Activated CD8-positive, alpha-beta memory T cell treated with anti-CD3 and anti-CD28 coated beads, Interleukin-2, amount 50 U/mL, for 24 hours (primary cell): ENCODE measurements at regions not wholly inside any gene's neighbourhood (a gene's known extent, or its start where the extent isn't known, plus 50 kb on each side); places are given as distances from the start of the nearest gene placed in this dataset.

Experiments used
- DNase-seq: peaks from one replicate; pipeline ENCODE4 v3.0.0-alpha.2; 2020; ENCODE audit errors: extremely low read depth

DNA sequence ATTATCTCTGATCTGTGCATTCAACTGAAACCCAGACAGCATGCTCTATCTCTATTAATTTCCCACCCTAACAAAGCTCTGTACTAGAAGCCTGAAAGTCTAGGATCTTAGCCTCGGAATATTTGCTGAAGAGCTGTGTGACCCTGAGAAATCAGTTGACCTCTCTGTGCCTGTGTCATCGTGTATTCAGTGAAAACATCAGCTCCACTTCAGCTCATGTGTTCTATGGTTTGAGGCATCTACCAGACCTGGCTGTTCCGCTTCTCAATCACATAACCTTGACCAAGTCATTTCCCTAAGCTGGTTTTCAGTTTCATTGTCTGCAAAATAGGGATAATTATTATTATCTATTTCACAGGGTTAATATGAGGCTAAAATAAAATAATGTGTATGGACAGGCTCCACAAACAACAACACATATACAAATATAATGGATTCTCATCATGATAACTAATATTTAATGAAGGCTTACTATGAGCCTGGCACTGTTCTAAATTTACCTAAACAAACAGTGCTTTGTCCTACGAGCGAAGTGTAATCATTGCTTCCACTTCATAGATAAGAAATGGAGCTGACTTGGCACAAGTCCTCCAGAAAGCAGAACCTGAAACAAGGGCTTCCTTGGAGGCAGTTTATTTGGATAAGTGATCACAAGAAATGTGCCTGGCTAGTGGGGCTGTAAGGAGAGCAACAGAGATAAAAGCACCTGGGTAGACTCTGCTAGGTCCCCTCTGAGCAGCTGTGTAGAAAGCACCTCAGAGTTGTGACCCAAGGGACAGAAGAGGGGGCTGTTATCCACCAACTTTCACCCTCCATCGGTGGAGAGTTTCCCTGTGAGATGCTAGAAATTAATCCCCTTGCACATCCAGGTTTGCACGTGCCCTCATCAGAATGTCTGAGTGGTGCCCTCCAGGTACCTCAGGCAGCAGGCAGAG lies 356.9 kb downstream of the RAB28 start:
- no peak for DNase-seq

DNA sequence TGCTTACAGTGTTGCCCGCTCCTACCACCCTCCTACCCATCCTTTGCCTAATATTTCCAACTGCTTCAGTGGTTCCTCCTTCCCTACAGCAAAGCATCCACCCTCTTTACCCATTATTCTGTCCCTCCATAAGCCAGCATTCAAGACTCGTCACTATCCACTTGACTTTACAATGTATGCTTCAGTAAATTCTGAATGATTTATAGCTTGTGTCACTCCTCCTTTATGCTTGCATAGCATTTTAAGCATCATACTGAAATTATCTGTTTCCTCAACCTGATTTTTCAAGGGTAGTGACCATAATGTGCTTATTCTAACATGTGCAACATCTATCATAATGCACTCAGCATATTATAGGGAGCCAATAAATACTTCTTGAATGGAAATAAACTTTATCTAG lies 365.5 kb downstream of the RAB28 start:
- no peak for DNase-seq

- no peak for DNase-seq
These were observed 367.0 kb downstream of the RAB28 start for GRCh38 chr4:13117185-13117584.

DNA sequence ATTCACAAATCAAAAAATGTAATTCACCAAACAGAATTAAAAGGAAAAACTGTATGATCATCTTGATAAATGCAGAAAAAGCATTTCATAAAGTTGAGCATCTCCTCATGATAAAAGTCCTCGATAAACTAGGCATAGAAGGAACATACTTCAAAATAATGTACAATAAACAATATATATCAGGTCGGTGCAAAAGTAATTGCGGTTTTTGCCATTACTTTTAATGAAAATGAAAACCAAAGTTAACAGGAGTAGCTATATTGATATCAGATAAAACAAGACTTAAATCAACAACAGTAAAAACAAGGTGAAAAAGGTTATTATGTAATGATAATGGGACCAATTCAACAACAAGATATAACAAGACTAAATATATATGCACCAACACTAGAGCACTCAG lies 372.1 kb downstream of the RAB28 start:
- DNase-seq, result no peak

- no peak for DNase-seq
These were observed 374.6 kb downstream of the RAB28 start for GRCh38 chr4:13109536-13109935.

GRCh38 chr4:13108096-13108495 lies 376.0 kb downstream of the RAB28 start:
- DNase-seq, result no peak

DNA sequence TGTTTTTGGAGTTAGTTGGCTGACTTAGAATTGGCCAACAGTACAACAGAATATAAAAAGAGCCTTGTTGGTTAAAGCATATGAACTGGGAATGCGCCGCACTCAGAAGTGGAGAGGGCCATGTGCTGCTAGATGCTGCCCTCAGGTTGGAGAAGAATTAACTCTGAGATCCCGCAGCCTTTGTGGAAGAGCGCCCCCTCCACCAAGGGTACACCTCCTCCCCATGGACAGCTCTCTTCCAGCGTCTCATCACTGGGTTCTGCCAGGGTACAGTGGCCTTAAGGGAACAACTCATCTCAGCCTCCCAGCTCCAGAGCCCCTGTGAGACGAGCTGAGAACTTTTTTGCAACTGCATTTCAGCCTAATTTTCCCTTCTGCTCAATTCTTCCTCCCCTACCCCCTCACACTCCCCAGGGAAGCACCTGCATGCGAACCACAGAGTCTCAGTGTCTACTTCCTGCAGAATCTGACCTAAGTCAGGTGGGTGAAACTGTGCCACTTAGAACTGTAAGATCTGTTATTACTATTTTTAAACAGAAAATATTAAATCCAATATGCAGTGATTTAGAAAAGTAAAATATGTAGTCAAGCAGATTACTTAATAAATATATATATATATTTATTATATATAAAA lies 380.6 kb downstream of the RAB28 start:
- no peak for DNase-seq

GRCh38 chr4:13102092-13102742 lies 381.9 kb downstream of the RAB28 start:
- no peak for DNase-seq

DNA sequence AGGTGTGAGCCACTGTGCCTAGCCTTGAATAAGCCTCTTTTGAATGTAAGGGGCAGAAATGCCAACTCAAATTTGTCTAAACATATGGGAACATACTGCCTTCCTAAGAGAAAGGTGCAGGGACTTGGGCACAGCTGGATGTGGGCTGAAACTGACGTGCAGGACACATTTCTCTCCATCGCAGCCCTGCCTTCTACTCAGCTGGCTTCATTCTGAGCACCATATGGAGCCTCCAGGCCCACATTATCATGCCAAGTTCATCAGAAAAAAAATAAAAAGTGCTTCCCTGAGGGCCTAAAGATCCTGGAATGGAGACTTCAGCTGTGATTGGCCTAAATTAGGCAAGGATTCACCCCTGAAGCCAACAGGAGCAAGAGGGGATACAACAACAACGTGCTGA lies 386.2 kb downstream of the RAB28 start:
- no peak for DNase-seq

- no peak for DNase-seq
These were observed 388.4 kb downstream of the RAB28 start for GRCh38 chr4:13095722-13096121.

- DNase-seq, result no peak
These were observed 391.0 kb downstream of the RAB28 start for GRCh38 chr4:13093170-13093569.

DNA sequence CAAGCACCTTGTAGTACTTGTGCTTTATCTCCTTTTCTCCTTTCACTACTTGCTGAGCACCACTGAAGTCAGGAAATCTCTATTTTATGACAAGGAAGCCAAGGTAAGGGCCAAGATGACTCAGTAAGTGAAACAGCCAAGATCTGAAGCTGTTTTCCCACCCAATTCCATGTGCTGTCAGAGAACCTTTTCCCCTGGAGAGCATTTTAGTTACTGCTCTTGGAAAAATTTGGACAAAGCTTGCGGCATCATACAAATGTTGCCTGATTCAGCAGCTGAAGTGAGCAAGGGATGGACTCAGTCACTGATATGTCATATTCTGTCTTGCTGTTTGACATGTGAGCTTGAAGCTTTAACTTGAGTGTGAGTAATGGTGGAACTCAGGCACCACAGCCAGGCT lies 391.4 kb downstream of the RAB28 start:
- no peak for DNase-seq

DNA sequence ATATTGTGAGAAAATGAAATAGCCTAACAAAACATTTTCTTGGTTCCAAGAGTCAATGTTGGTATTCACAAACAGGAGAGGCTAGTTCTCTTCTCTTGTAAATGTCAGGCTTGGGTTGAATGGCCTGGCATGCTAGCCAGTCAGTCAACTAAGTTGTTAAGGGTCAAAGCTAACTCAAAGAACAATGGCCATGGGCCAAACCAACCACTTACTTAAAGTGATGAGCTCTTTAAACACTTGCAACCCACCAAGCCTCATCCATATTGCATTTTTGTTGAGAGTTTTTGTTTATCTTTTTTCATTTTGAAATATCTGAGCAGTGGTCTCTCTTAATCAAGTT lies 394.5 kb downstream of the RAB28 start:
- DNase-seq, result no peak

- DNase-seq, result no peak
These were observed 395.1 kb downstream of the RAB28 start for GRCh38 chr4:13088726-13089658.

DNA sequence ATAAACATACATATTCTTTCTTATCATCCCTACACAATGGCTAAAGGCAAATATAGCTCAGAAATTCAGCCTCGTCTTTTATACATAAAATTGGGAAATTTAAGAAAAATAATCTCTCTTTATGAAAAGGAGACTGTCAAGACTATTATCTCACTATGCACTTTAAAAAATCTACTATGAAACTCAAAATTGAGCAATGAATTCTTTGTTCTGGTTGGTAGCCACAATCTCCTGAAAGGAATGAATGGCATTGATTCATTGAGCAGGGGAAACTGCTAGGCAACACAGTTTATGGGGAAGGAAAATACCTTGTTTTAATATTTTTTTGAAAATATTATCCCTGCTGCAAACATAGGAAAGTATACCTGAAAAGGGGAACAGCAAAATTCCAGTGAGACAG lies 397.1 kb downstream of the RAB28 start:
- no peak for DNase-seq

DNA sequence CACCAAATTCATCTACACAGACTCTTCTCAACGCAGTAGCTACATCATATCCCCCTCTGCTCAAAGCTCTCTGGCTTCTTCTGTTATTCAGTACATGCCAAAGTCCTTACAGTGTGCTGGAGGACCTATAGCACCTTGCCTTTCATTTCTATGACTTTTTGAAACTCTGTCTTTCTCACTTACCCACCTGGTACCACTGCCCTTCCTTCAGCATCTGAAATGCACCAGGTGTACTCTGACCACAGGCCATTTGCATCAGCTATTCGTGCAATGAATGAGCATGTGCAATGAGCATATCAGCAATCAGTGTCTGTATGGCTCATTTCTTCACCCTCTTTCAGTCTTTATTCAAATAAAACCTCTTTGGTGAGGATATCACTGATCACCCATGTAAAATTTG lies 399.9 kb downstream of the RAB28 start:
- DNase-seq, result no peak

GRCh38 chr4:13081830-13082229 lies 402.3 kb downstream of the RAB28 start:
- DNase-seq, result no peak

DNA sequence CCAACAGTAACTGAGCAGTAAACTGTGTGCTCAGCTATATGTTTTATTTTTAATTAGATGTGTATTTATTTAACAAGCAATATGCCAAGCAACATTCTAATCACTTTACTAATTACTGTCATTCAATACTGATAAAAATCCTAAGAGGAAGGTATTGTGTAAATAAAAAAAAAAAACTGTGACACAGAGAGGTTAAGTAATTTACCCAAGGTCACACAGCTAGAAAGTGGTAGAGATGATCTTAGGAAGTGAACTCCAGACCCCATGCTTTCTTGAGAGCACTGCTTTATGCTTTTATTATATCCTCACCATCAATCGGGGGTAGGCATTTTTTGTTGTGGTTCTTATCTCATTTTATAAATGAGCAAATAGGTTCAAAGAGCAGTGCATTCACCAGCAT lies 417.1 kb downstream of the RAB28 start:
- DNase-seq, result no peak

GRCh38 chr4:13059019-13059418 lies 425.1 kb downstream of the RAB28 start:
- no peak for DNase-seq

DNA sequence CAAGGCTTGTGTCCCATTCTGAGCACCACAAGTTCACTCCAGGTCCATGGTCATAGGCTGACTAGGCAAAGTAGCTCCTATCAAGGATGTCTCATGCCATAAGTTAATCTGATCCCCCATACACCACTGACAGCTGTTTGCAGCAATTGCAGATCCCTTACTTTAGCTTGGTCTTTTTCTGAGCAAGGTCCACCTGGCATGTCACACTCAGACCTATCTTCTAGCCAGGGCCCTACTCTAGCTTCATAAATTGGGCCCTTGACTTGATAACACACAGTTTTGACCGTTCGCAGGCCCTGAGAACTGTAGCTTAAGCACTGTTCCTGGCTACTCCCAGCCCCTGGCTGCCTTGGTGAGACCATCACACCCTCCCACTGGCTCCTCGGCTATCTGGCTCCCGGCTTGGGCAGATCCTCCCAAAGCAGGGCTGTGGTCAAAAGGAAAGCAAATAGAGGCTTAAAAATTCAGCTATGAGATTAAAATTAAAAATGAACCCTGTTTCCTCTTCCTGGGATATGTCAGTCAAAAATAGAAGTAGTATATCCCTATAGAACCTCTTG lies 427.4 kb downstream of the RAB28 start:
- no peak for DNase-seq

DNA sequence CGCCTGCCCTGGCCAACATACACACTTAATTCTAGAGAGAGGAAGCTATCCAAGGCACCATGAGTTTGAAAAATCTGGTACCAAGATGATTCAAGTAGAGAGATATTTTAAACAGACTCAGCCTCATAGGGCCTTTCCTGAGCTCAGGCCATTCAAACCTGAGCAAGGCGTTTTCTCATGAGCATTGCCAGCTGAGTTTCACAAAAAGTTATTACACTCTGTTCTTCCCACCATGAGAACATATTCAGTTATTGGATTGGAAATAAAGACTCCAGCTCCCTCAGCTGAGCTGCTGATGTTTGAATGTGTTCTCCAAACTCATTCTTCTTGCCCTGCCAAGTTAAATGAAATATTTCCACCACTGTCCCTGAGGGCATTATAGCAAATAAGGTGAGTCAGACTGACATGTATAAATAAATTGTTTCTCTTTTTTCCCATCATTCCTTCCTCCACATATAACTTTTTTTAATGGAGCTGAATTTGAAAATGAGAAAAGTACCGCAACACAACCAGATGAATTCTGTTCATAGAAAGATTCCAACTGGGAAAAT lies 429.6 kb downstream of the RAB28 start:
- DNase-seq, result no peak
